H1 (cell line): ENCODE measurements at regions not wholly inside any gene's neighbourhood (a gene's known extent, or its start where the extent isn't known, plus 50 kb on each side); places are given as distances from the start of the nearest gene placed in this dataset.
A peak's percentile ranks its signal among the peaks of the same experiment; 100 is the strongest.

ENCODE experiments used
- CTCF ChIA-PET: fragments of 300-600 bp; sonication (Branson Sonifier 250); formaldehyde crosslinking; loops from one replicate; lab custom pipeline; 2021; ENCODE audit not compliant: partially characterized antibody; lab: Charles Lee
- POLR2A ChIA-PET: fragments of 300-600 bp; sonication (Branson Sonifier 250); formaldehyde crosslinking; loops from one replicate; lab custom pipeline; 2021; ENCODE audit warnings: inconsistent platforms; ENCODE audit not compliant: partially characterized antibody; lab: Charles Lee
- DNase-seq, 2 experiments: peaks; one replicate each; pipeline versions ENCODE4 v3.0.0 to v3.0.0-alpha.2; 2010 to 2022; ENCODE audit warnings: low spot score in 2 of 2, low read depth in 1 of 2, mixed read lengths in 1 of 2
- FAIRE-seq: peaks from 2 replicates; lab custom pipeline; 2011; peaks lifted over from hg19 to GRCh38; lab: Jason Lieb, UNC
- H2AFZ ChIP-seq: 2 replicates; pipeline ENCODE4 v1.8.1; 2012; ENCODE audit warnings: low read length, inconsistent platforms
- H2AK5ac ChIP-seq: 2 replicates; pipeline ENCODE4 v1.6.1; 2013; ENCODE audit warnings: low read depth, low read length
- H2BK120ac ChIP-seq: replicated peaks from 2 replicates; pipeline ENCODE3; 2013; ENCODE audit warnings: low read depth, low read length, inconsistent platforms
- H2BK12ac ChIP-seq: 2 replicates; pipeline ENCODE4 v1.6.1; 2013; ENCODE audit warnings: low read depth, low read length
- H2BK15ac ChIP-seq: 2 replicates; pipeline ENCODE4 v1.6.1; 2013; ENCODE audit warnings: low read length
- H2BK20ac ChIP-seq: 2 replicates; pipeline ENCODE4 v1.6.1; 2013; ENCODE audit warnings: low read length
- H2BK5ac ChIP-seq: 2 replicates; pipeline ENCODE4 v1.6.1; 2013; ENCODE audit warnings: low read depth, low read length
- H3K14ac ChIP-seq: 2 replicates; pipeline ENCODE4 v1.6.1; 2013; ENCODE audit warnings: inconsistent platforms; ENCODE audit not compliant: insufficient read length
- H3K18ac ChIP-seq: 2 replicates; pipeline ENCODE4 v1.6.1; 2013; ENCODE audit warnings: low read length; ENCODE audit errors: extremely low read depth
- H3K23ac ChIP-seq: 2 replicates; pipeline ENCODE4 v1.6.1; 2013; ENCODE audit warnings: inconsistent platforms; ENCODE audit not compliant: insufficient read length
- H3K23me2 ChIP-seq: 2 replicates; pipeline ENCODE4 v1.6.1; 2013; ENCODE audit warnings: low read depth, low read length
- H3K27ac ChIP-seq: 2 replicates; pipeline ENCODE4 v1.6.1; 2011; ENCODE audit warnings: low read depth, low read length, inconsistent platforms
- H3K27me3 ChIP-seq, 4 experiments: replicated peaks in 1 of 4; 1 replicate in 1 of 4; 2 replicates in 3 of 4; pipeline versions ENCODE4 v1.6.1 to v1.8.1; 2011 to 2013; ENCODE audit warnings: low read length in 3 of 4, mild to moderate bottlenecking in 3 of 4, inconsistent platforms in 2 of 4, mixed read lengths in 2 of 4, moderate library complexity in 1 of 4; ENCODE audit not compliant: control insufficient read depth in 3 of 4, insufficient read depth in 3 of 4; ENCODE audit errors: extremely low read depth in 1 of 4
- H3K36me3 ChIP-seq, 4 experiments: 2 replicates each; pipeline versions ENCODE4 v1.6.1 to v1.8.1; 2011 to 2013; ENCODE audit warnings: mild to moderate bottlenecking in 4 of 4, low read length in 3 of 4, moderate library complexity in 2 of 4, control low read depth in 1 of 4, inconsistent platforms in 1 of 4; ENCODE audit not compliant: insufficient read depth in 4 of 4, control insufficient read depth in 2 of 4
- H3K4ac ChIP-seq: replicated peaks from 2 replicates; pipeline ENCODE3; 2013; ENCODE audit warnings: low read length, low read depth, mixed read lengths, inconsistent platforms; ENCODE audit not compliant: insufficient read length
- H3K4me1 ChIP-seq, 4 experiments: replicated peaks in 1 of 4; 1 replicate in 1 of 4; 2 replicates in 3 of 4; pipeline versions ENCODE4 v1.6.1 to v1.8.1; 2011 to 2013; ENCODE audit warnings: low read length in 3 of 4, inconsistent platforms in 2 of 4, mixed read lengths in 1 of 4; ENCODE audit not compliant: insufficient read depth in 4 of 4, control insufficient read depth in 3 of 4
- H3K4me2 ChIP-seq, 2 experiments: 2 replicates each; pipeline versions ENCODE4 v1.6.1 to v1.8.1; 2011 to 2013; ENCODE audit warnings: low read depth in 2 of 2, low read length in 2 of 2, control low read depth in 1 of 2, inconsistent platforms in 1 of 2, mild to moderate bottlenecking in 1 of 2; ENCODE audit not compliant: insufficient read depth in 1 of 2
- H3K4me3 ChIP-seq, 4 experiments: fragments of 200-600, 300-600 bp in 1 of 4; sonication (generic), shearing (Covaris generic), sonication (Bioruptor Twin) in 1 of 4; 2 replicates each; pipeline versions ENCODE4 v1.5.1 to v1.8.1; 2011 to 2016; ENCODE audit warnings: low read length in 4 of 4, low read depth in 3 of 4, control low read depth in 2 of 4, inconsistent platforms in 2 of 4, mild to moderate bottlenecking in 2 of 4, mixed read lengths in 1 of 4, moderate library complexity in 1 of 4; ENCODE audit not compliant: insufficient read depth in 2 of 4; ENCODE audit errors: extremely low read depth in 1 of 4
- H3K56ac ChIP-seq: replicated peaks from 2 replicates; pipeline ENCODE3; 2013; ENCODE audit warnings: low read depth, mild to moderate bottlenecking, mixed read lengths, low read length, inconsistent platforms; ENCODE audit not compliant: insufficient read length
- H3K79me1 ChIP-seq: 2 replicates; pipeline ENCODE4 v1.6.1; 2013; ENCODE audit warnings: low read depth, low read length, control low read depth
- H3K79me2 ChIP-seq, 2 experiments: 2 replicates each; pipeline versions ENCODE4 v1.6.1 to v1.8.1; 2012 to 2013; ENCODE audit warnings: low read length in 2 of 2, mild to moderate bottlenecking in 2 of 2, inconsistent platforms in 1 of 2; ENCODE audit not compliant: insufficient read depth in 2 of 2, control insufficient read depth in 1 of 2
- H3K9ac ChIP-seq, 4 experiments: replicated peaks in 1 of 4; 1 replicate in 1 of 4; 2 replicates in 3 of 4; pipeline versions ENCODE4 v1.6.1 to v1.8.1; 2011 to 2013; ENCODE audit warnings: low read depth in 3 of 4, low read length in 3 of 4, control low read depth in 2 of 4, mild to moderate bottlenecking in 2 of 4, moderate library complexity in 2 of 4, inconsistent platforms in 1 of 4; ENCODE audit errors: extremely low read depth in 1 of 4
- H3K9me3 ChIP-seq, 2 experiments: 2 replicates each; pipeline versions ENCODE4 v1.6.1 to v1.8.1; 2012 to 2013; ENCODE audit warnings: mild to moderate bottlenecking in 2 of 2, moderate library complexity in 2 of 2, control low read depth in 1 of 2, inconsistent platforms in 1 of 2, low read depth in 1 of 2, low read length in 1 of 2, mixed read lengths in 1 of 2; ENCODE audit not compliant: insufficient read depth in 2 of 2
- H4K20me1 ChIP-seq, 2 experiments: replicated peaks in 1 of 2; 2 replicates each; pipeline versions ENCODE3 to v1.8.1; 2011 to 2013; ENCODE audit warnings: inconsistent platforms in 2 of 2, low read length in 2 of 2, mild to moderate bottlenecking in 1 of 2; ENCODE audit not compliant: insufficient read depth in 2 of 2, control insufficient read depth in 1 of 2
- H4K5ac ChIP-seq: 2 replicates; pipeline ENCODE4 v1.6.1; 2013; ENCODE audit warnings: low read length, low read depth, mixed read lengths, inconsistent platforms; ENCODE audit not compliant: insufficient read length
- H4K8ac ChIP-seq: 2 replicates; pipeline ENCODE4 v1.8.0; 2013; ENCODE audit warnings: mild to moderate bottlenecking, moderate library complexity, low read length, inconsistent platforms; ENCODE audit not compliant: insufficient read depth; ENCODE audit errors: extremely low read depth
- H4K91ac ChIP-seq: replicated peaks from 2 replicates; pipeline ENCODE3; 2013; ENCODE audit warnings: low read length, mixed read lengths, inconsistent platforms; ENCODE audit not compliant: insufficient read length
- CREB1 ChIP-seq: IDR thresholded peaks from 2 replicates; pipeline ENCODE4 v1.6.1; 2012; ENCODE audit warnings: inconsistent platforms
- GABPA ChIP-seq: IDR thresholded peaks from 2 replicates; pipeline ENCODE4 v1.6.1; 2011; ENCODE audit warnings: mild to moderate bottlenecking, low read length, moderate library complexity, borderline replicate concordance; ENCODE audit not compliant: insufficient read depth
- SRF ChIP-seq: IDR thresholded peaks from 2 replicates; pipeline ENCODE4 v1.6.1; 2011; ENCODE audit warnings: mild to moderate bottlenecking, low read depth, low read length, moderate library complexity
- WGBS, 2 experiments: shearing (Covaris generic) in 1 of 2; methylation state at CpG; one replicate each; pipeline versions ENCODE4 v1.1.6 to v1.1.7; 2013 to 2015; ENCODE audit warnings: low lambda C conversion rate in 2 of 2, mixed read lengths in 2 of 2, inconsistent platforms in 1 of 2, low coverage in 1 of 2, missing lambda C conversion rate in 1 of 2; ENCODE audit not compliant: insufficient replicate concordance in 2 of 2, insufficient coverage in 1 of 2, insufficient read length in 1 of 2; ENCODE audit errors: extremely low coverage in 1 of 2, missing lambda C conversion rate in 1 of 2; 5-methylcytosine and 5-hydroxymethylcytosine counted together

DNA sequence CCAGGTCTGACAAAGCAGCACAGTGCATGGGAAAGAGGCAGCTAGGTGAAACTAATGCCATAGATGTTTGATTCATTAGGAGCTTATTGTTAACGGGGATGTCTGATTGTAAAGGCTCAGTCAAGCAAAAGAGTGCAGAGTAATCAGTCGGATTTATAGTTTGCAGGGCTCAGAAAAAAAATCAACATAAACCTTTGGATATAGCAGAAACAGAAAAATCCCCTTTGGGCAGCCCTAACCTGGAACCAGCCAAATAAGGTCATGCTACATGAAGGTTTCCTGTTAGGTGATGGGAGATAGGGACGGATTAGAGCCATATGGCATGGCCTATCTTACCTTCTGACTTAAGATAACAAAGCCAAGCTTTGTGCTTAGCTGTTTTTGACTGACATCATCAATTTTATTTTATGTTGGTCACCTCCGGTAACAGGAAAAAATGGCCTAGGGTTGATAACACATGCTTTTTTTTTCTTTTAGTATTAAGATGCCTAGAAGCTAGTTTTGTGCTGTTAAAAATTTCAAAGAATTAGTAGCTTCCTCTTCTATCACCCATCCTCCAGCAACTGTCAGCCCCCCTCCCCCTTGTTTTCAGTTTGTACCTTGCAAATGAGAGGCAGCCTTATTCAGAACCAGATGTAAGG is 60.7 kb upstream of the ZEB2 start:
- Histone ChIP-seq H2BK20ac (no peak overlapping the region), H3K27ac (no peak overlapping the region), H3K4me1 (peaks cover 2 to 14% (median 8%) of the 10 kb centered on the region in 4 experiments; a peak in 4 of 7 replicates), H3K14ac (no peak overlapping the region), H3K9me3 (no peaks in the 10 kb centered on the region), H4K5ac (no peak overlapping the region), H2AK5ac (no peak overlapping the region), H2BK15ac (no peak overlapping the region), H3K18ac (no peak overlapping the region), H2BK12ac (no peak overlapping the region), H4K91ac (no peak overlapping the region), H3K23ac (no peak overlapping the region), H3K79me2 (no peaks in the 10 kb centered on the region), H4K20me1 (no peaks in the 10 kb centered on the region), H2AFZ (no peak overlapping the region), H3K36me3 (no peaks in the 10 kb centered on the region), H3K27me3 (no peaks in the 10 kb centered on the region), H4K8ac (no peak overlapping the region), H3K23me2 (no peaks in the 10 kb centered on the region; the same call in 1 of the 2 replicates), H2BK120ac (no peak overlapping the region), H2BK5ac (no peak overlapping the region), H3K79me1 (no peaks in the 10 kb centered on the region), H3K4ac (no peak overlapping the region), H3K4me3 (no peak overlapping the region), H3K56ac (no peak overlapping the region), H3K4me2 (no peak overlapping the region), H3K9ac (no peak overlapping the region)
- DNase-seq (no peak), FAIRE-seq (no peak)
- TF ChIP-seq GABPA (no peak), SRF (peak; percentile 94), CREB1 (no peak)
- ChIA-PET CTCF (interaction anchor here (0.6 to 1.5 kb wide), 5 partner anchors 8 to 210 kb away, joined by 3 to 7 read pairs (median 3); no protein-coding TSS in a partner anchor), POLR2A (no interaction called here)
- WGBS, 2 experiments = 61% methylated on average over 4 of the region's 4 CpGs; no CpG with 5 or more reads in 1 of the 2 experiments
